ENCODE measurements at regions not wholly inside any gene's neighbourhood (a gene's known extent, or its start where the extent isn't known, plus 50 kb on each side); places are given as distances from the start of the nearest gene placed in this dataset.

- DNase-seq (ENCODE audit: extremely low spot score in 2 of 2) = peak in 1 of 2 donors; percentile 89
- H3K9me3 ChIP-seq = no peaks in the 10 kb centered on the region
- H3K4me3 ChIP-seq = no peak overlapping the region
- no peaks in the 10 kb centered on the region for H3K4me1 ChIP-seq
- intact Hi-C loops (cut with DNase I) = no loop called here
- H3K27me3 ChIP-seq = no peaks in the 10 kb centered on the region
- H3K36me3 ChIP-seq = no peaks in the 10 kb centered on the region
- no peak for TF ChIP-seq POLR2A (IDR thresholded peaks at IDR 0.05)
- TF ChIP-seq POLR2AphosphoS5 (IDR thresholded peaks at IDR 0.05; ENCODE audit: insufficient read depth in 1 of 2, low read depth in 1 of 2) = no peak
- no peak for TF ChIP-seq CTCF (IDR thresholded peaks at IDR 0.05)
- no peak overlapping the region for H3K27ac ChIP-seq
Observed at GRCh38 chr17:62865586-62865985, 57.5 kb upstream of the MARCHF10 start.

GRCh38 chr17:62862251-62862650, 54.1 kb upstream of the MARCHF10 start:
- Histone ChIP-seq H3K9me3 (no peaks in the 10 kb centered on the region), H3K4me3 (no peak overlapping the region), H3K27ac (no peak overlapping the region), H3K27me3 (no peaks in the 10 kb centered on the region), H3K36me3 (no peaks in the 10 kb centered on the region), H3K4me1 (no peaks in the 10 kb centered on the region)
- TF ChIP-seq POLR2AphosphoS5 (IDR thresholded peaks at IDR 0.05; ENCODE audit: insufficient read depth in 1 of 2, low read depth in 1 of 2) = no peak
- no peak for TF ChIP-seq POLR2A (IDR thresholded peaks at IDR 0.05)
- no peak for TF ChIP-seq CTCF (IDR thresholded peaks at IDR 0.05)
- DNase-seq (ENCODE audit: extremely low spot score in 2 of 2) = peak in 1 of 2 donors; percentile 19
- intact Hi-C loops (cut with DNase I) = no loop called here

GRCh38 chr17:62860962-62861873, 53.1 kb upstream of the MARCHF10 start:
- H3K27ac ChIP-seq = no peak overlapping the region
- no peak overlapping the region for H3K4me3 ChIP-seq
- no peaks in the 10 kb centered on the region for H3K9me3 ChIP-seq
- TF ChIP-seq CTCF (IDR thresholded peaks at IDR 0.05) = no peak
- no peak for TF ChIP-seq POLR2A (IDR thresholded peaks at IDR 0.05)
- TF ChIP-seq POLR2AphosphoS5 (IDR thresholded peaks at IDR 0.05; ENCODE audit: insufficient read depth in 1 of 2, low read depth in 1 of 2) = no peak
- DNase-seq (ENCODE audit: extremely low spot score in 2 of 2) = peak in 1 of 2 donors; percentile 70
- H3K27me3 ChIP-seq = no peaks in the 10 kb centered on the region
- no peaks in the 10 kb centered on the region for H3K36me3 ChIP-seq
- intact Hi-C loops (cut with DNase I) = no loop called here
- H3K4me1 ChIP-seq = no peaks in the 10 kb centered on the region

- Histone ChIP-seq H3K36me3 (no peaks in the 10 kb centered on the region), H3K4me3 (no peak overlapping the region), H3K27ac (no peak overlapping the region), H3K9me3 (no peaks in the 10 kb centered on the region), H3K4me1 (no peaks in the 10 kb centered on the region), H3K27me3 (no peaks in the 10 kb centered on the region)
- peak in 1 of 2 donors; percentile 54 for DNase-seq (ENCODE audit: extremely low spot score in 2 of 2)
- TF ChIP-seq CTCF (IDR thresholded peaks at IDR 0.05) (no peak), POLR2AphosphoS5 (IDR thresholded peaks at IDR 0.05; ENCODE audit: insufficient read depth in 1 of 2, low read depth in 1 of 2) (no peak), POLR2A (IDR thresholded peaks at IDR 0.05) (no peak)
- intact Hi-C loops (cut with DNase I) = no loop called here
Observed at GRCh38 chr17:62859146-62859545, 51.0 kb upstream of the MARCHF10 start.

Data from vagina (tissue), 2 donors.